Mesenchymal stem cell (in vitro differentiated cells and primary cell): ENCODE measurements at regions not wholly inside any gene's neighbourhood (a gene's known extent, or its start where the extent isn't known, plus 50 kb on each side); places are given as distances from the start of the nearest gene placed in this dataset.

Experiments used
- DNase-seq: peaks from one replicate; pipeline ENCODE4 v3.0.0-alpha.2; 2013
- H2AFZ ChIP-seq: one replicate; pipeline ENCODE4 v1.6.1; 2013; ENCODE audit warnings: low read depth, mild to moderate bottlenecking, control low read depth, inconsistent platforms, low read length, moderate library complexity
- H2AK5ac ChIP-seq: 2 replicates; pipeline ENCODE4 v1.6.1; 2013; ENCODE audit warnings: low read length, moderate library complexity, mild to moderate bottlenecking, inconsistent platforms; ENCODE audit not compliant: severe bottlenecking
- H2BK120ac ChIP-seq: one replicate; pipeline ENCODE4 v1.6.1; 2013; ENCODE audit warnings: low read depth, mild to moderate bottlenecking, inconsistent platforms, low read length, moderate library complexity
- H2BK12ac ChIP-seq, 2 experiments: one replicate each; pipeline ENCODE4 v1.6.1; 2013; ENCODE audit warnings: inconsistent platforms in 2 of 2, low read length in 2 of 2, mild to moderate bottlenecking in 2 of 2, moderate library complexity in 2 of 2, control low read depth in 1 of 2
- H2BK15ac ChIP-seq: one replicate; pipeline ENCODE4 v1.6.1; 2013; ENCODE audit warnings: mild to moderate bottlenecking, low read depth, inconsistent platforms; ENCODE audit not compliant: poor library complexity, severe bottlenecking
- H2BK5ac ChIP-seq: 2 replicates; pipeline ENCODE4 v1.6.1; 2013; ENCODE audit warnings: low read depth, mild to moderate bottlenecking, low read length, control low read depth, inconsistent platforms; ENCODE audit not compliant: poor library complexity, severe bottlenecking
- H3K14ac ChIP-seq, 2 experiments: one replicate each; pipeline ENCODE4 v1.6.1; 2013; ENCODE audit warnings: inconsistent platforms in 2 of 2, low read length in 2 of 2, control low read depth in 1 of 2, mild to moderate bottlenecking in 1 of 2, moderate library complexity in 1 of 2
- H3K18ac ChIP-seq, 2 experiments: one replicate each; pipeline ENCODE4 v1.6.1; 2013; ENCODE audit warnings: inconsistent platforms in 2 of 2, low read length in 2 of 2, control low read depth in 1 of 2, low read depth in 1 of 2, mild to moderate bottlenecking in 1 of 2
- H3K23ac ChIP-seq, 2 experiments: one replicate each; pipeline ENCODE4 v1.6.1; 2013; ENCODE audit warnings: inconsistent platforms in 2 of 2, low read length in 2 of 2, mild to moderate bottlenecking in 2 of 2, moderate library complexity in 2 of 2, control low read depth in 1 of 2
- H3K27ac ChIP-seq: 2 replicates; pipeline ENCODE4 v1.5.1; 2013; ENCODE audit warnings: mild to moderate bottlenecking, moderate library complexity, low read length, control low read depth, inconsistent platforms; ENCODE audit not compliant: poor library complexity, severe bottlenecking
- H3K27me3 ChIP-seq, 2 experiments: 2 replicates each; pipeline versions ENCODE4 v1.6.1 to v1.7.0; 2013; ENCODE audit warnings: low read length in 2 of 2, mild to moderate bottlenecking in 2 of 2, moderate library complexity in 2 of 2, control low read depth in 1 of 2, inconsistent platforms in 1 of 2; ENCODE audit not compliant: control insufficient read depth in 1 of 2, insufficient read depth in 1 of 2
- H3K36me3 ChIP-seq, 2 experiments: 2 replicates each; pipeline versions ENCODE4 v1.6.1 to v1.7.0; 2013; ENCODE audit warnings: low read length in 2 of 2, control low read depth in 1 of 2, inconsistent platforms in 1 of 2, low read depth in 1 of 2, mild to moderate bottlenecking in 1 of 2; ENCODE audit not compliant: insufficient read depth in 2 of 2, control insufficient read depth in 1 of 2
- H3K4ac ChIP-seq, 2 experiments: one replicate each; pipeline ENCODE4 v1.6.1; 2013; ENCODE audit warnings: inconsistent platforms in 2 of 2, low read length in 2 of 2, mild to moderate bottlenecking in 2 of 2, moderate library complexity in 2 of 2, control low read depth in 1 of 2, low read depth in 1 of 2
- H3K4me1 ChIP-seq: 2 replicates; pipeline ENCODE4 v1.6.1; 2013; ENCODE audit warnings: low read depth, low read length, control low read depth; ENCODE audit not compliant: control insufficient read depth, insufficient read depth
- H3K4me2 ChIP-seq: 2 replicates; pipeline ENCODE4 v1.6.1; 2013; ENCODE audit warnings: low read length, mild to moderate bottlenecking, inconsistent platforms; ENCODE audit not compliant: poor library complexity, severe bottlenecking
- H3K4me3 ChIP-seq, 2 experiments: 2 replicates each; pipeline versions ENCODE4 v1.5.1 to v1.7.0; 2013; ENCODE audit warnings: low read length in 2 of 2, mild to moderate bottlenecking in 2 of 2, control low read depth in 1 of 2, low read depth in 1 of 2; ENCODE audit not compliant: insufficient read depth in 1 of 2
- H3K79me1 ChIP-seq: replicated peaks from 2 replicates; pipeline ENCODE4 v1.6.1; 2013; ENCODE audit warnings: mild to moderate bottlenecking, control low read depth, low read length, inconsistent platforms; ENCODE audit not compliant: poor library complexity, severe bottlenecking
- H3K9ac ChIP-seq: 2 replicates; pipeline ENCODE4 v1.7.0; 2013; ENCODE audit warnings: mild to moderate bottlenecking, low read length, moderate library complexity
- H3K9me3 ChIP-seq: 2 replicates; pipeline ENCODE4 v1.7.0; 2013; ENCODE audit warnings: mild to moderate bottlenecking, low read length; ENCODE audit not compliant: control insufficient read depth
- H4K8ac ChIP-seq: one replicate; pipeline ENCODE4 v1.6.1; 2013; ENCODE audit warnings: inconsistent platforms, mild to moderate bottlenecking, low read length, moderate library complexity
- H4K91ac ChIP-seq: one replicate; pipeline ENCODE4 v1.6.1; 2013; ENCODE audit warnings: mild to moderate bottlenecking, low read length, inconsistent platforms
- WGBS: methylation state at CpG from one replicate; pipeline ENCODE4 v1.1.7; 2013; ENCODE audit warnings: mixed read lengths; 5-methylcytosine and 5-hydroxymethylcytosine counted together

- Histone ChIP-seq H3K18ac (no peak overlapping the region), H2BK12ac (no peak overlapping the region), H4K91ac (no peak overlapping the region), H2BK15ac (no peak overlapping the region), H3K9me3 (no peaks in the 10 kb centered on the region), H3K9ac (no peak overlapping the region), H2BK120ac (no peak overlapping the region), H3K36me3 (no peaks in the 10 kb centered on the region), H2AK5ac (no peak overlapping the region), H3K14ac (no peak overlapping the region), H3K4me1 (no peaks in the 10 kb centered on the region), H3K79me1 (no peaks in the 10 kb centered on the region), H3K4me3 (no peak overlapping the region), H3K4ac (no peak overlapping the region), H2AFZ (no peak overlapping the region), H3K4me2 (no peak overlapping the region), H3K27ac (no peak overlapping the region), H3K27me3 (no peaks in the 10 kb centered on the region), H2BK5ac (no peak overlapping the region), H3K23ac (no peak overlapping the region), H4K8ac (no peak overlapping the region)
- 92% methylated on average over 3 of the region's 5 CpGs for WGBS
- no peak for DNase-seq
Observed at GRCh38 chr18:64991102-64991501, 759.7 kb upstream of the CDH7 start.

GRCh38 chr18:64986906-64987495 lies 763.8 kb upstream of the CDH7 start:
- H3K4me2 ChIP-seq = no peak overlapping the region
- DNase-seq = no peak
- no peak overlapping the region for H4K8ac ChIP-seq
- H3K4ac ChIP-seq = no peak overlapping the region
- 66% methylated on average over 3 of the region's 3 CpGs for WGBS
- H2BK5ac ChIP-seq = no peak overlapping the region
- no peak overlapping the region for H3K4me3 ChIP-seq
- H4K91ac ChIP-seq = no peak overlapping the region
- no peaks in the 10 kb centered on the region for H3K27me3 ChIP-seq
- no peaks in the 10 kb centered on the region for H3K79me1 ChIP-seq
- no peak overlapping the region for H3K9ac ChIP-seq
- no peaks in the 10 kb centered on the region for H3K36me3 ChIP-seq
- H3K27ac ChIP-seq = no peak overlapping the region
- no peak overlapping the region for H2BK120ac ChIP-seq
- H3K4me1 ChIP-seq = no peaks in the 10 kb centered on the region
- H3K14ac ChIP-seq = no peak overlapping the region
- no peak overlapping the region for H2AK5ac ChIP-seq
- H3K18ac ChIP-seq = no peak overlapping the region
- H2BK12ac ChIP-seq = no peak overlapping the region
- H3K23ac ChIP-seq = no peak overlapping the region
- no peak overlapping the region for H2BK15ac ChIP-seq
- H3K9me3 ChIP-seq = no peaks in the 10 kb centered on the region
- no peak overlapping the region for H2AFZ ChIP-seq

- Histone ChIP-seq H2BK5ac (no peak overlapping the region), H3K4ac (no peak overlapping the region), H4K91ac (no peak overlapping the region), H4K8ac (no peak overlapping the region), H2AK5ac (no peak overlapping the region), H3K4me2 (no peak overlapping the region), H3K18ac (no peak overlapping the region), H3K14ac (no peak overlapping the region), H2BK15ac (no peak overlapping the region), H3K27ac (no peak overlapping the region), H3K79me1 (no peaks in the 10 kb centered on the region), H3K4me1 (no peaks in the 10 kb centered on the region), H3K23ac (no peak overlapping the region), H3K9me3 (no peaks in the 10 kb centered on the region), H2AFZ (no peak overlapping the region), H3K9ac (no peak overlapping the region), H3K4me3 (no peak overlapping the region), H2BK12ac (no peak overlapping the region), H3K36me3 (no peaks in the 10 kb centered on the region), H3K27me3 (no peaks in the 10 kb centered on the region), H2BK120ac (no peak overlapping the region)
- WGBS = 89% methylated on average over 14 of the region's 14 CpGs
- no peak for DNase-seq
Observed at GRCh38 chr18:64983497-64984238, 767.1 kb upstream of the CDH7 start.

- Histone ChIP-seq H3K27me3 (no peaks in the 10 kb centered on the region), H3K4me3 (no peak overlapping the region), H2AFZ (no peak overlapping the region), H3K23ac (no peak overlapping the region), H3K9me3 (no peaks in the 10 kb centered on the region), H3K27ac (no peak overlapping the region), H2BK15ac (no peak overlapping the region), H3K4ac (no peak overlapping the region), H3K4me2 (no peak overlapping the region), H3K4me1 (no peaks in the 10 kb centered on the region), H2BK120ac (no peak overlapping the region), H2BK12ac (no peak overlapping the region), H3K79me1 (no peaks in the 10 kb centered on the region), H3K18ac (no peak overlapping the region), H2AK5ac (no peak overlapping the region), H3K36me3 (no peaks in the 10 kb centered on the region), H4K8ac (no peak overlapping the region), H2BK5ac (no peak overlapping the region), H4K91ac (no peak overlapping the region), H3K14ac (no peak overlapping the region), H3K9ac (no peak overlapping the region)
- no peak for DNase-seq
- 44% methylated on average over 1 of the region's 2 CpGs for WGBS
Observed at GRCh38 chr18:64982414-64983055, 768.3 kb upstream of the CDH7 start.
